Stimulated activated CD4-positive, alpha-beta T cell treated with anti-CD3 and anti-CD28 coated beads, Interleukin-12 subunit alpha, Interleukin-12 subunit beta, amount 100 ng/mL, for 48 hours (primary cell): ENCODE measurements at regions not wholly inside any gene's neighbourhood (a gene's known extent, or its start where the extent isn't known, plus 50 kb on each side); places are given as distances from the start of the nearest gene placed in this dataset.

Experiments used
- DNase-seq, 3 donors: peaks; one replicate each; pipeline ENCODE4 v3.0.0-alpha.2; 2020; ENCODE audit warnings: low read depth in 2 of 3, low spot score in 1 of 3

- DNase-seq = no peak
Measured at GRCh38 chr7:98040626-98041360, 50.8 kb upstream of the OCM2 start.

DNA sequence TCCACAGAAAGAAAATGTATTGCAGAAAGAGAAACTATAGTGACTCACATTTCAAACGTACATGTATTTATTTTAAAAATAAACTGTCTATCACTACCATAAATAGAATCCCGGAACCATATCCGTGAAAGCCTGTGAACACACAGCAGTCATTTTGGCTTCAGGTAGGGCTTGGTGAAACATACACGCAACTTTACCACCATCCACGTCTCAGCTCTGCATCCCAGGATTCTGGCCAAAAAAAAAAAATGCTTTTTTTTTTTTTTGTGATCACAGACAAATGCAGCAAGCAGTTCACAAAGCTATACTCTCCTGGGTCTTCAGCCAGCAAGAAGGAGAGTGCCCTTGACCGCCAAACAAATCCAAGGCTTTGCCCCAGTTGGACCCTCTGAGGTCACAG is 56.8 kb upstream of the OCM2 start:
- DNase-seq = no peak

GRCh38 chr7:98049034-98049433 is 57.6 kb upstream of the LMTK2 start:
- DNase-seq = no peak

GRCh38 chr7:98051118-98051744 is 55.4 kb upstream of the LMTK2 start:
- DNase-seq = peak; percentile 52 to 60 (median 53)

GRCh38 chr7:98054585-98054984 is 52.1 kb upstream of the LMTK2 start:
- no peak for DNase-seq

GRCh38 chr7:98056580-98056979 is 50.1 kb upstream of the LMTK2 start:
- no peak for DNase-seq
